ENCODE measurements at regions not wholly inside any gene's neighbourhood (a gene's known extent, or its start where the extent isn't known, plus 50 kb on each side); places are given as distances from the start of the nearest gene placed in this dataset.
"Not testable (repeated sequence)": the region's sequence is repeated elsewhere in the genome, so short reads cannot be mapped to it uniquely, and the experiment has no call there.

DNA sequence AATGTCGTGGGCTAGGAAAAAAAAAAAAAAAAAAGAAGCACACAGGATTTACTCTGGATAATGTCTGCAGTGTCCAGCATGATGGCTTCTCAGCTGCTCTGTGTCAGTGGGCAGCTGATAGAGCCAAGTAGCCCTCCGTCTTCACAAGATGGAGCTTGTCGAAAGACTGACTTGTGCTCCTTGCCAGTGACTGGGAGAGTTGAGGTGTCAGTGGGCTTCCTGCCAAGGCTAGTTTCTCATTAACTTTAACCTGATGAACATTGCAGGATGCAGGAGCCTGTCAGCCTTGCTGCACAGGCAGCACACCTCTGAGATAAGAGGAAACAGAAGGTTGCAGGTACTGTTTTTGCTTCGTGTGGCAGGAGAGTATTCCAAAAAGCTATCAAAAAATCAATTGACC, 171.4 kb upstream of the SGCD start:
- DNase-seq: peak; percentile 89

GRCh38 chr5:156164306-156164705, 162.7 kb upstream of the SGCD start:
- DNase-seq: no peak

DNA sequence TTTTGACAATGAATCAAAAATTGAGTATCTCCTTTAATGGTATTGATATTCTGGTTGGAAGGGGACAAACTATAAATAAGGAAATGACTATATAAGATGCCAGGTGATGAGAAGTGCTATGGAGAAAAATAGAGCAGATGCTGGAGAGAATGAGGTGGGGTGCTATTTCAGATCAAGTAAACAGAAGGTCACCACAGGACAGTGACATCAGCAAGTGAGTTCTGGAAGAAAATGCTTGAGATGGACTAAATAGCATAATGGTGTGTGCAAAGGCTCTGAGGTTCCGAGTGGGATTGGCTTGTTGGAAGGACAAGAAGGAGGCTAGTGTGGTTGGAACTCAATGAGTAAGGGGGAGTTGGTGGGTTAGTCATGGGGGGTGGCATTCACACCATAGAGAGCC, 157.5 kb upstream of the SGCD start:
- DNase-seq: no peak

- no peak for DNase-seq
Measured at GRCh38 chr5:156170351-156170961, 156.5 kb upstream of the SGCD start.

- no peak for DNase-seq
Measured at GRCh38 chr5:156174225-156174624, 152.7 kb upstream of the SGCD start.

DNA sequence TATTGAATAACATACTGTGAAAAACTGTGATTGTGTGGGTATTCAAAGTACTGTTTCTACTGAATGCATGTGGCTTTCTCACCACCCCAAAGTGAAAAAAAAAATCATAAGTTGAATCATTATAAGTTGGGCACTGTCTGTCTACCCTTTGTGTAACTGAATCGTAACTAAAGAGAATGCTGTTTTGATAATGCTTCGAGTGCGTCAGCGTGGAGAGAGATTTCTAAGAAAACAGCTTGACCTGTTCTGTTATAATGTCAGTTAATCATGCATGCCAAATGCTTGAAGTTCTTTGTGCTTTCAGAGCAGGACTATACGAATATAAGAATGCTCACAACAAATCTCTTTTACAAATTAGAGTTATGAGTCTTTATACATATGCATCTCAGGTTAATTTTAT, 148.8 kb upstream of the SGCD start:
- DNase-seq: no peak

DNA sequence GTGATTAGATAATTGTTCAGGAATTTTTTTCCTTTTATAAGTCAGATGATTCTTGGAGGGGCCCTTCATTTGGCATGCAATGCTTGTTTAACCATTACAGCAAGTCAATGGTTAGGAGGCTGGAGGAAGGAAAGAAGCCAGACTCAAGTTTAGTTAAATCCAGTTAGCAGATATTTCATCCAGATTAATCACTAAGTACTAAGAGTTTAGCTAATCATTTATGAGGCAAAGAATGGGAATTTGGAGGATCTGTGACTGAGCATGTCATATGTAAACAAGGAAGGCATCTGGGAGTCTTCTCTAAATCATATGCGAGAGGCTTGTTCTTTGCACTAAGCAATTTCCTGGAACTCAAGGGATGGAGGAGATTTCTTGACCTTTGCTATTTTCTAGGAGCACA, 145.3 kb upstream of the SGCD start:
- DNase-seq: peak; percentile 46

GRCh38 chr5:156182174-156182967, 144.6 kb upstream of the SGCD start:
- peak; percentile 10 for DNase-seq

GRCh38 chr5:156186760-156187159, 140.2 kb upstream of the SGCD start:
- no peak for DNase-seq

DNA sequence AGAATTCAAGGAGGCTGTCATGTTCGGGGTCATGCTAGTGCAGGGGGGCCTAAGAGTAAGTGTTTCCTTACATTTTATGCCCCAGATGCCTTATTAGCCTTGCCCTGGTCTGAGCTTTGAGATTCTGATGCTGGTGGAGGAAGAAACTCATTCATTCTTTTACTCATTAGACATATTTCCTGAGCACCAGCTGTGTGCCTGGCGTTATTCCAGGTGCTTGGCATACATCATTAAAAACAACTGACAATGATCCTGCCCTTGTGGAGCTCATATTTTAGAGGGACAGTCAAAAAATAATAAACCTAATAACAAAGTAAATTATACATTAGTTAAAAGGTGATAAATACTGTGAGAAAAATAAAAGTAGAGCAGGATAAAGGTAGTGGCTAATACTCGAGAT, 138.9 kb upstream of the SGCD start:
- DNase-seq: no peak

DNA sequence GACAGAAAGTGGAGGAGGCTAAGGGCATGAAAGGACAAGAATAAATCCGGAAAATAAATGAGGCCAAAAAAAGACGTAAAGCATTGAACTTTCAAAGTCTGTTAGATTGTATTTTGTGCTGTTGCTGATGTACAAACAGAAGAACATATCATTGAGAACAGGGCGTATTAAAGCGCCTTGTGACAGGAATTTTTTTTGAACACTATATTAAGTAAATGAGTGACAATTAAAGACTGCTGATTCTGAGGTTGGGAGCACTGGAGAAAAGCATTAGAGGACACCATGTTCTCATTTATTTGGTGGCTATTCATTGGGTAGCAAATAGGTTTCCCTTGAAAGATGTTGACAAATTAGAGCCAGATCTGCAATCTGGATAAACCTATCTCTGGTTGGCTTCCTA, 137.3 kb upstream of the SGCD start:
- no peak for DNase-seq

GRCh38 chr5:156191547-156191946, 135.4 kb upstream of the SGCD start:
- no peak for DNase-seq

DNA sequence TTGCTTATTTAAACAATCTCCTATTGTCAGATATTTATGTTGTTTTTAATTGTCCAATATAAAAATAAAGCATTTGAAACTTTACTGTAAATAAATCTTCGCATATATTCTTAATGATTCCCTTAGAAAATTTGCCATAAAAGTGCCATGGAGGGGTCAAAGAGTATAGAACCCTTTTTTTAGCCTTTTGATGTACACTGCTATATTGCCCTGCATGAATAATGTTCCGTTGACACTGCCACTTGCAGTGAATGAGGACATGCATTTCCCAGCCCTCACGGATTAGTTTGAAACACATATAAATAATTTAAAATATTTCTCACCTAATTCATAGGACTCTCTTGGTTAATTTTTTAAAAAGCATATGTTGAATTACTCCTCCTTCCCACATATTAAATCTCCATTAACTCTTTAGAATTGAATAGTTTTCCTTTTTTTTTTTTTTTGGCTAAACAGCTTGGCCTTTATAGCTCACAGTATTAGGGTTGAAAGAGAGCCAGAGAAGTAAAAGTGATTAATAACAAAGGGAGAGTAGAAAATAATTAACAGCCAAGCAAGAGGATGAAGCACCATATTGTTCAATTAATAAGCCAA, 129.8 kb upstream of the SGCD start:
- no peak for DNase-seq

DNA sequence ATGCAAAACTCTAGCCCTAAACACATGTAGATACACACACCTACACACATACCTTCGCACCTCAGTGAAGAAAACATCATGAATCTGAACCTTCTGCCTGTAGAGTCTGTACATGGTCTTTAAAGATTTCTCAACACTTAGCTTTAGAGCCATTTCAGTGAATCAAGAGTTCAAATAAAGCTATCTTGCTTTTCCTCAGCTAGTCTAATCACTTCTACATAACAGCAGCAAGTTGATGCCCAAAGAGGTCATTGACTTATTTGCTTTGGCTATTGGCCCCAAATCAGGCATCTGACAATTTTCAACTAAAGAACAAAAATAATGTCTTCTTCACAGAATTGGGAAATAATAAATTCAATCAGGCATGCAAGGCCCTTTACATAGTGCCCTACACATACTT, 127.9 kb upstream of the SGCD start:
- DNase-seq: no peak

- DNase-seq: no peak
Measured at GRCh38 chr5:156200938-156201787, 125.8 kb upstream of the SGCD start.

GRCh38 chr5:156201788-156202403, 125.1 kb upstream of the SGCD start:
- peak; percentile 47 for DNase-seq

GRCh38 chr5:156208271-156208670, 118.7 kb upstream of the SGCD start:
- peak; percentile 20 for DNase-seq

DNA sequence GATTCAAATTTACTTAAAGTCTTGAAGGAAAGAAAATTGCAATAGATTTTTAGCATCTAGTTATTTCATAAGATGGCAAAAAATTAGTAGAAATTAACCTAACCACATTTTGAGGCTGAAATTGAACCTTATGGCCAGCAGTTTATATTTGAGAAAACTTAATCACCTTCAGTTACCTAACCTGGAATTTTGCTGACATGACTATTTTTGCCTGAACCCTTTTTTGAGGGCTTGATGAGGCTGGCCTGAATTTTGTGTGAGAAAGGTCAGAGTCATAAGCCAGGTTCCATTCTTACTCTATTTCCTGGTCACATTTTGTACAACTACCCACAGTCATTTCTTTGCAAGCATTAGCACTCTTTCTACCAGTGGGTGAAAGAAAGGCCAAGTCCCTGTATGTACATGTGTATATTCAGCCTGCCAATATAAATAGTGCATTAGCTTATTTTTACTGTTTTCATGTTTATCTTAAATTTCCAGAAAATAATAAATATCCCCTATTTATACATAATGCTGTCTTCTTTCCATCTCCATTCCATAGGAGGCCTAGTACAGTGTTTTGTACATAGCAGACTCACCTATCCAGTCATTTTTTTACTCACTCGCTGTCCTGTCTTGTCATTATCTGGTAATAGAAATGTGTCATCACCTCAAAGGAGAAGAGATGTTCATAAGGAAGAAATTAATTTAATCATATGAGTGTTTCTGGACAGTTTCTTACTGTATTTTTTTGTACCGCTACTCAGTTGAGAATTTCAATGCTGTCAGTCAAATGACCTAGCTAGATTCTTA, 108.4 kb upstream of the SGCD start:
- DNase-seq: no peak

- no peak for DNase-seq
Measured at GRCh38 chr5:156219483-156220005, 107.4 kb upstream of the SGCD start.

- DNase-seq: no peak
Measured at GRCh38 chr5:156221816-156222215, 105.1 kb upstream of the SGCD start.

- DNase-seq: no peak
Measured at GRCh38 chr5:156223547-156223946, 103.4 kb upstream of the SGCD start.

DNA sequence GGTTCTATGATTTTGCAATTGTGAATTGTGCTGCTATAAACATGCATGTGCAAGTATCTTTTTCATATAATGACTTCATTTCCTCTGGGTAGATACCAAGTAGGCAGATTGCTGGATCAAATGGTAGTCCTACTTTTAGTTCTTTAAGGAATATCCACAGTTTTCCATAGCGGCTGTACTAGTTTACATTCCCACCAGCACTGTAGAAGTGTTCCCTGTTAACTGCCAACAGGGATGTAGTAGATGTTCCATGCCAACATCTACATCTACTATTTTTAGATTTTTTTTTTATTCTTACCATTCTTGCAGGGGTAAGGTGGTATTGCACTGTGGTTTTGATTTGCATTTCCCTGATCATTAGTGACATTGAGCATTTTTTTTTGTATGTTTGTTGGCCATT, 100.5 kb upstream of the SGCD start:
- DNase-seq: not testable (repeated sequence)
